Sigmoid colon (tissue), 4 donors: ENCODE measurements at regions not wholly inside any gene's neighbourhood (a gene's known extent, or its start where the extent isn't known, plus 50 kb on each side); places are given as distances from the start of the nearest gene placed in this dataset.

Source experiments
- POLR2A ChIP-seq, 2 donors: fragments of 450-650 bp; IDR thresholded peaks; one replicate each; pipeline ENCODE4 v1.6.1; 2016; ENCODE audit warnings: antibody characterized with exemption in 2 of 2, mild to moderate bottlenecking in 2 of 2, moderate library complexity in 2 of 2
- POLR2AphosphoS5 ChIP-seq, 4 donors: sonication (generic); formaldehyde crosslinking; IDR thresholded peaks; one replicate each; pipeline ENCODE4 v1.6.1; 2017; ENCODE audit warnings: antibody characterized with exemption in 4 of 4
- TF ChIP-seq, protein P1 (sequence below), 4 experiments: fragments of 450-650 bp in 3 of 4; fragments of 200-600 bp in 1 of 4; IDR thresholded peaks; one replicate each; pipeline ENCODE4 v1.5.1; 2016 to 2019; ENCODE audit warnings: antibody characterized with exemption in 4 of 4, mild to moderate bottlenecking in 3 of 4, moderate library complexity in 2 of 4

DNA sequence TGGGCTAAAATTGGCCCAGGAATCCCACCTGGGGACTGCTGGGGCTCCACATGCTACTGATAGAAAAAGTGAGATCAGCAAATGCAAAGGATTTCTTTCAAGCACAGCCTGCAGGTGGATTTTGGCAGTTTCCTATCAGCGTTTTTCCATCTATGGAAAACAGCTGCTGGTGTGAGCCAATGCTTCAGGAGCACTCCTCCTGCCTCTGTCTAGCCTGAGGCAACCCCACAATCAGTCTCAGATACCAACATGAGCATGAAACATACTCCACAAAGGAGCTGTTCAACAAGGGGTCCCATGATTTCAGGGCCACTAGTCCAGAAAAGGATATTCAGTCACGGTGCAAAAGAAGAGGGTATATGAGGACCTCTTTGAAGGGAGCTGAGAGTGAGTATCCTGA, 311.5 kb upstream of the THBS1 start:
- TF ChIP-seq POLR2AphosphoS5 (IDR thresholded peaks at IDR 0.05): no peak
- TF ChIP-seq, protein P1, sequence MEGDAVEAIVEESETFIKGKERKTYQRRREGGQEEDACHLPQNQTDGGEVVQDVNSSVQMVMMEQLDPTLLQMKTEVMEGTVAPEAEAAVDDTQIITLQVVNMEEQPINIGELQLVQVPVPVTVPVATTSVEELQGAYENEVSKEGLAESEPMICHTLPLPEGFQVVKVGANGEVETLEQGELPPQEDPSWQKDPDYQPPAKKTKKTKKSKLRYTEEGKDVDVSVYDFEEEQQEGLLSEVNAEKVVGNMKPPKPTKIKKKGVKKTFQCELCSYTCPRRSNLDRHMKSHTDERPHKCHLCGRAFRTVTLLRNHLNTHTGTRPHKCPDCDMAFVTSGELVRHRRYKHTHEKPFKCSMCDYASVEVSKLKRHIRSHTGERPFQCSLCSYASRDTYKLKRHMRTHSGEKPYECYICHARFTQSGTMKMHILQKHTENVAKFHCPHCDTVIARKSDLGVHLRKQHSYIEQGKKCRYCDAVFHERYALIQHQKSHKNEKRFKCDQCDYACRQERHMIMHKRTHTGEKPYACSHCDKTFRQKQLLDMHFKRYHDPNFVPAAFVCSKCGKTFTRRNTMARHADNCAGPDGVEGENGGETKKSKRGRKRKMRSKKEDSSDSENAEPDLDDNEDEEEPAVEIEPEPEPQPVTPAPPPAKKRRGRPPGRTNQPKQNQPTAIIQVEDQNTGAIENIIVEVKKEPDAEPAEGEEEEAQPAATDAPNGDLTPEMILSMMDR (IDR thresholded peaks at IDR 0.05): no peak
- no peak for TF ChIP-seq POLR2A (IDR thresholded peaks at IDR 0.05)
